ENCODE measurements at regions not wholly inside any gene's neighbourhood (a gene's known extent, or its start where the extent isn't known, plus 50 kb on each side); places are given as distances from the start of the nearest gene placed in this dataset.

GRCh38 chr14:38723277-38723676 lies 379.8 kb downstream of the SEC23A start:
- TF ChIP-seq, protein P1, sequence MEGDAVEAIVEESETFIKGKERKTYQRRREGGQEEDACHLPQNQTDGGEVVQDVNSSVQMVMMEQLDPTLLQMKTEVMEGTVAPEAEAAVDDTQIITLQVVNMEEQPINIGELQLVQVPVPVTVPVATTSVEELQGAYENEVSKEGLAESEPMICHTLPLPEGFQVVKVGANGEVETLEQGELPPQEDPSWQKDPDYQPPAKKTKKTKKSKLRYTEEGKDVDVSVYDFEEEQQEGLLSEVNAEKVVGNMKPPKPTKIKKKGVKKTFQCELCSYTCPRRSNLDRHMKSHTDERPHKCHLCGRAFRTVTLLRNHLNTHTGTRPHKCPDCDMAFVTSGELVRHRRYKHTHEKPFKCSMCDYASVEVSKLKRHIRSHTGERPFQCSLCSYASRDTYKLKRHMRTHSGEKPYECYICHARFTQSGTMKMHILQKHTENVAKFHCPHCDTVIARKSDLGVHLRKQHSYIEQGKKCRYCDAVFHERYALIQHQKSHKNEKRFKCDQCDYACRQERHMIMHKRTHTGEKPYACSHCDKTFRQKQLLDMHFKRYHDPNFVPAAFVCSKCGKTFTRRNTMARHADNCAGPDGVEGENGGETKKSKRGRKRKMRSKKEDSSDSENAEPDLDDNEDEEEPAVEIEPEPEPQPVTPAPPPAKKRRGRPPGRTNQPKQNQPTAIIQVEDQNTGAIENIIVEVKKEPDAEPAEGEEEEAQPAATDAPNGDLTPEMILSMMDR (IDR thresholded peaks at IDR 0.05) = no peak
- no peak for TF ChIP-seq EZH2 (IDR thresholded peaks at IDR 0.05)

Measured in neural progenitor cell (in vitro differentiated cells).